Fibroblast of peridontal ligament (primary cell): ENCODE measurements at regions not wholly inside any gene's neighbourhood (a gene's known extent, or its start where the extent isn't known, plus 50 kb on each side); places are given as distances from the start of the nearest gene placed in this dataset.

Source experiments
- DNase-seq: peaks from one replicate; pipeline ENCODE4 v3.0.0-alpha.2; 2010; ENCODE audit errors: extremely low read depth

DNA sequence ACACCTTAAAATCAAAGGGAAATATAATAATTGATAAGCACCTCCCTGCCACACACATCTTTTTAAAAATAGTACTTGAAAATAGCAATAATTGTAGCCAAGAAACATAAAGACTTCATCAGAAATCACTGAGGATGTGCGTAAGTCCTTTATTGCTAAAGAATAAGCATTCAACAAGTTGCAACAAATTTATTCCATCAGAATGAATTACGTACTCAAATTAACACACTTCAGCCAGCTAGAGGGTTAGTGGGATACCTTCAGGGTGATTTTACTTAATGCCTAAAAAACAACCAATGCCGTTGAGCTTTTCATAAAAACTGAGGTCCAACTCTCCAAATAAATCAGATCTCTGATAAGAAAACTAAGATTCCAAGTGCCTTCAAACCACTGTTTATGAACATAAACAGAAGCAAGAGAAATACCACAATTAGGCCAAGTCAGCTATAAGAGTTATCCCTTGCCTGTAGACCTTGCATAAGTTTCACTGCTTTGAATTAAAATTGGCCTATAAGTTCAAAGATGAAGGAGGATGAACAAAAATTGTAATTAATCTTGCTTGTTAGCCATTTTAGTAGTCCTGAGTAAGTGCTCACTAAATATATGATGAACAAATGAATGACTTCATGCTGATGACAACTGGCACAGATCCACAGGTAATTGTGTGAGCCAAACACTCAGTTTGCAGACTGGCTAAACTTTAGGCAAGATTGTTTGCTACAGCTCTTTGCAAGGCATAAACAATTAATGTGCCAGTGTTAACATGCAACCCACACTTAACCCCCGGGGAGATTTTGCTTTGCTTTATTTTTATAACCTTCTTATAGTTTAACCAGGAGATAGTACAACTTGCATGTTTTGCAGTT, 375.1 kb upstream of the THBS1 start:
- DNase-seq = peak; percentile 64

DNA sequence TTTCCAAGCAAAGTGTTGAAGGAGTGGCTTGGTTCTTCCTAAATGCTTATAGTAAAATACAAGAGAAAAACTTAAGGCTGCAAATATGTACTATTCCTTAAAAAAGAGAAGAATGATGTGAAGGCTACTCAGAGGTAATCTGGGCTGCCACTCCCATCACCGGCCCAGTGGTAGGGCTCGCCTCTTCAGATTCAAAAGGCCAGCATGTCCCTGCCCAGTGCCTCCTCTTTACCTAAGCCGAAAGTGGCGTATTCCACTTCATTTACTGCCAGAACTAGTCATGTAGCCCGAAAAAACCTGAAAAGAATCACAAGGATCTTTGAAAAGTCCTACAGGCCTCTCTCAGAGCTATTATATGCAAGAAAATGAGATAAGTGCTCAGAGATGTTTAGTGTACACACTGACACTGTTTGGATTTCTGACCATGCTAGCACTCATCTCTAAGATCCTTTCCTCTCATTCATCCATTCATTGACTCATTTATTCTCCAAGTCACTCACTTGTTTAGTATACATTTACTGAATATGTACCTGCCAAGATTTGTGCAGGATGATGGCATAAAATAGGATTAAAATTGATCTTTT, 373.3 kb upstream of the THBS1 start:
- no peak for DNase-seq

DNA sequence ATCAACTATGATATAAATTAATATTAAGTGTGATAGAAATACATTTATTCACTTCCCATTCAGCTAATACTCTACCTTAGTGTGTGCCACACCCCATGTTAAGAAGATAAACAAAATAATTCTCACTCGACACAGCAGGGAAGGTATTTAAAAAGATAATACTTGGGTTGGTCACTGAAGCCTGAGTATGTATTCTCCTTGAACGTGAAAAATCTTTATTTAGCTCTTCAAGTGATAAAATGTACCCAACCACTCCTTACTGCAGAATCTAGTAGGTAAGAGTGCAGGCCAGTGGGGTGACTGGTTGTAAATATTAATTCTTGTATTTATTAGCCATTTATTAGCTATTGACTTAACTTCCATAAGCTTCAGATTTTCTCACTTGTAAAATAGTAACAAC, 372.7 kb upstream of the THBS1 start:
- DNase-seq = no peak

DNA sequence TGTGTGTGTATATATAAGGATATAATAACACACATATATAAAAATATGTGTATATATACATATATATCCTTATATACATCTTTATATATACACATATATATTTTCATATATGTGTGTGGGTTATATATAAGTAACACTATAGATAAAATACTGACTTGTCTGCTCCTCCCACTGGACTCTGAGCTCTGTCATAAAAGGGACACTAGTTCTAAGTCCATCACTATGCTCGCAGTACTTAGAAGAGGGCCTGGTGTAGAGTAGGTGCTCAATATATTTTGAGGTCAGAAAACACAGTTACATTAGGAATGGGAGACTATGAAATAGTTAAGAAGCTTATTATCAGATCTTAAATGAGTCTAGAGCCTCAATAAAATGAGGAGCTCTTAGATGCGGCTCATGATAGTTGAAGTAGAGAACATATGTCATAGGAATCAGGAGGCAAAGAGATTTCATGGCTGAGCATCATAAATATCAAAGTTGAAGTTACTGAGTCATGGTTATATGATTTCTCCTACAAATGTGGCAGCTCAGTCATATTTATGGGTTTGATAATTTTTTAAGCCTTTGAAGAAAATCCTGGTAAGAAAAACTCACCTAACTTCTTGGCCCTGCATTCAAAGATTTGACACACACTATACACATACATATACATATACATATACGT, 371.2 kb upstream of the THBS1 start:
- no peak for DNase-seq

DNA sequence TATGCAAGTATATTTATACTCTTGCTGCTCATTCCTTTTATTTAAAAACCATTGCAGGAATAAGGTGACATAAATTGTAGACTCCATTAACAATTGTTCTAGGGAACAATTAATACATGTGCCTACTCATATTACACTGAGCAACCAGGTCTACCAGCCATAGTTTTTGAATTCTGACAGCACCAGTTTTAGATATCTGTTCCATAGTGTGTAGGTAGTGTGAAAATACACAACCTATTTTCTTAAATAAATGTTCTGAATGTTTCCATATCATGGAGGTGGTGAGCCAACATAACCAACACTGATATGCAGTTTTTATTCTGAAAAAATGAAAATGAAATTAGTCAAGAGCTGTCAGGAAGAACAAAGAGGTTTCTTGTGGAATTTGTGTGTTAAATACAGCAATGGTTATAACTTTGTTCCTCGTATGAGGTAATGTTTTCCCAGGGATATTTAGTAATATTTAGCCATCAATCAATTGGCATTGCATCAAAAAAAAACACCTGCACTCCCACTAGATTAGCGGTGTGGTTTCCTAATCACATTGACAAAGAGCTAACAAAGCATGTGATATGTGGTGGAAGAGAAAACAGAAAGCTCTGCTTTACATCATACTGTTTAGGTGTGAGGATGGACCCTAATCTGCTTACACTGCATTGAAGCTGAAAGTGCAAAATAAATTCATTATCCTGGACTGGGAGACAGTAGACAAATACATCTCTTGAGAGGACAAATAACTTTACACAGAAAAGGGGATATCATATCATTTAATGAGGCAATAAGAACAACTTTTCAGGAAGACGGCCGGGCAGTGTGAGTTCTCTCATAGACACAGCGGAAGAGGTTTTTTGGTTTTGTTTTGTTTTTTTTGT, 369.5 kb upstream of the THBS1 start:
- DNase-seq = no peak

DNA sequence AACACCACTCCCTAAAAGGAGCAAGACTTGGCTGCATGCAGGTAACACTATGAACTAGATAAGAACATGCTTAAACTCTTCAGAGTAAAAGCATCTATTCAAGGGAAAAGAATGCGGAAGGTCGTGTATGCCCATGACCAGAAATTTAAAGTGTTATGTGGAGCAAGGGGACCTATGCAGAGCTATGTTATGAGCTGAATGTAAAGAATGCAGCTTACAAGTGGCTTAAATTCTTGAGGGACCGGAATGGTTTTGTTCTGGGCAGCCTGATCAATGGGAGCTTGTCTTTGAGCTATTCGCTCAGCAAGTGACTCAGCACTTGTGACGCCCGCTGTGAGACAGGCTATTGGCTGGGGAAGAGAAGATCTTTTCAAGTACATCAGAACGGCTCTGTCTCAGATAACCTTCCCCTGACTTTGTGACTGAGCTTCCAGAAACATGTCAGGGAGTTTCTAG, 367.5 kb upstream of the THBS1 start:
- DNase-seq = peak; percentile 94

DNA sequence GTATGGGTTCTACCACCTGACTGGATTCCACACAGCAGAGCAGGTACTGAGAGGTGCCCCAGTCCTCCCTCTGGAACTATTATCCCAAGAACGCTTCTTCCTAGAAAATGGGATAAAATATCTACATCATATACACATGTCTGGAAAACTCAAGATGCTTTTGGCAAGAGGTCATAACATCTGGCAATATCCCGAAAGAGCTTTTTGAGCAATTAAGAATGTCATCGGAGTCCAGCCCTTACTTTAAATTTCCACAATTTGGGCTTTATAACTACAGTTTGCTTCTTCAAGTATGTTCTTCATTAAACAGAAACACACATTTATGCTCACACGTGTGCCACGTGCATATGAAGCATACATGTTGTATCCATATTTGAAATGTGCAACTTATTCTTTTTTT, 365.9 kb upstream of the THBS1 start:
- peak; percentile 83 for DNase-seq

DNA sequence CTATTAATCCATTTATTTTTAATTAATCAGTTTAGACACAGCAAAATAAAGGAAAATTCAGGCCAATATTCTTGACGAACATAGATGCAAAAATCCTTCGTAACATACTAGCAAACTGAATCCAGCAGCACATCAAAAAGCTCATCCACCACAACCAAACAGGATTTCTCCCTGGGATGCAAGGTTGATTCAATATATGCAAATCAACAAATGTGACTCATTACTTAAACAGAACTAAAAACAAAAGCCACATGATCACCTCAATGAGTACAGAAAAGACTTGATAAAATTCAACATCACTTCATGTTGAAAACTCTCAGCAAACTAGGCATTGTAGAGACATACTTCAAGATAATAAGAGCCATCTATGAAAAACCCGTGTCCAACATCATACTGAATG, 364.1 kb upstream of the THBS1 start:
- no peak for DNase-seq

DNA sequence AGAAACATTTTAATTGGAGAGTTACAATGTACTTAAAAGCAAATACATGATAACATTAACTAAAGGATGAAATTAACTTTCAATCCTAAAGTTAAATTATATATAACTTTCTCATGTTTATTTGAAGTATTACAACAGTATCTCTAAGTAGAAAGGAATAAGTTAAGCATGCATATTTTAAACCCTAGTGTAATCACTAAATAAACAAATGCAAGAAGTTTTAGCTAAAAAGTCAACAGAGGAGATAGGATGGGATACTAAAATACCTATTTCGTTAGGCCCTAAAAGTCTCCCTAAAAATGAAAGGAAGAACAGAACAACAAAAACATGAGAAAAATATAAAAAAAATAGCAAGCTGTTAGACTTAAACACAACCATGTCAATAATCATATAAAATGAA, 361.3 kb upstream of the THBS1 start:
- DNase-seq = no peak

DNA sequence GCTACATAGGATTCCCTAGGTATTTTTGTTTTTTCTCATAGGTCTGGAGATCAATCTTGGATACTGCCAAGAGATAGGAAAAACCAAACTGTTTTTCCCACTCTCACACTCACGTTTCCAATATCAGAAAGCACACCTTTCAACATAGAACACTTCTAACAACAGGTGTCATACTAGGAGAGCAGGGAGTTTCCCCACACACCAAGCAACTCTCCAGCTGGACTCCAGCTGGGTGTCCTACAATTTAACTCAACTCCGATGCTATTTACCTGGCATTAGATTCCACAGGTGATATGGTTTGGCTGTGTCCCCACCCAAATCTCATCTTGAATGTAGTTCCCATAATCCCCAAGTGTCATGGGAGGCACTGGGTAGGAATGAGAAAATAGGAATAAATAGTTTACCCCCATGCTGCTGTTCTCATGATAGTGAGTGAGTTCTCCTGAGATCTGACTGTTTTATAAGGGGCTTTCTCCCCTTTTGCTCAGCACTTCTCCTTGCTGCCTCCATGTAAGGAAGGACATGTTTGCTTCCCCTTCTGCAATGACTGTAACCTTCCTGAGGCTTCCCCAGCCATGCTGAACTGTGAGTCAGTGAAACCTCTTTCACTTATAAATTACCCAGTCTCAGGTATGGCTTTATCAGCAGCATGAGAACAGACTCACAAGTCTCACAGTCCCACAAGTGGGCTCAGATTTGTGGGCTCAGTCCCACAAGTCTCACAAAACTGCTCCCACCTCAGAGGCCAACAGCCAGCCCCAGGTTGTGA, 354.5 kb upstream of the THBS1 start:
- DNase-seq = no peak

DNA sequence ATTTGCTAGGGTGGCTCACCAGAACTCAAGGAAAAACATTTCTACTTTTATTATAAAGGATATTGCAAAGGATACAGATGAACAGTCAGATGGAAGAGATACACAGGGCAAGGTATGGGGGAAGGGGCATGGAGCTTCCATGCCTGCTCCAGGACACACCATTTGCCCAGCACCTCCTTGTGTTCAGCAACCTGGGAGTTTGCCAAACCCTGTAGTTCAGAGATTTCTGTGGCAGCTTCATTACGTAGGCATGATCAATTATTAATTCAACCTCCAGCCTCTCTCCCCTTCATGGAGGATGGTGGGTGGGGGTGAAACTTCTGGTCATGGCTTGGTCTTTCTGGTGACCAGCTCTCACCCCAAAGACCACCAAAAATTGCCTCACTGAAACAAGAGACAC, 353.9 kb upstream of the THBS1 start:
- DNase-seq = no peak

DNA sequence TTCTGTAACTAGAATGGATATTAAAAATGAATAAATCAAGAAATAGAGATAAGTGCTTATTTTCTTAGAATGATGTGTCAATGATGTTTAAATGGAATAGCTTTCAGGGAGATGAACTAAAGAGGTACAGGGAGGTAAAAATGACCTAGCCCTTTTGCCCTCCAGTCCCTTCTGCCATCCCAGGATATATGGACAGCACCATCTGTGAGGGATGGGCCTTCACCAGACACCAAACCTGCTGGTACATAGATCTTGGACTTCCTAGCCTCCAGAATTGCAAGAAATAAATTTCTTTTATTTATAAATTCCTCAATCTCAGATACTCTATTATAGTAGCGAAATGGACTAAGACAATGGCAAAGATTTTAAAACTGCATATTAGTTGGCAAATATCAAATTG, 352.0 kb upstream of the THBS1 start:
- no peak for DNase-seq

DNA sequence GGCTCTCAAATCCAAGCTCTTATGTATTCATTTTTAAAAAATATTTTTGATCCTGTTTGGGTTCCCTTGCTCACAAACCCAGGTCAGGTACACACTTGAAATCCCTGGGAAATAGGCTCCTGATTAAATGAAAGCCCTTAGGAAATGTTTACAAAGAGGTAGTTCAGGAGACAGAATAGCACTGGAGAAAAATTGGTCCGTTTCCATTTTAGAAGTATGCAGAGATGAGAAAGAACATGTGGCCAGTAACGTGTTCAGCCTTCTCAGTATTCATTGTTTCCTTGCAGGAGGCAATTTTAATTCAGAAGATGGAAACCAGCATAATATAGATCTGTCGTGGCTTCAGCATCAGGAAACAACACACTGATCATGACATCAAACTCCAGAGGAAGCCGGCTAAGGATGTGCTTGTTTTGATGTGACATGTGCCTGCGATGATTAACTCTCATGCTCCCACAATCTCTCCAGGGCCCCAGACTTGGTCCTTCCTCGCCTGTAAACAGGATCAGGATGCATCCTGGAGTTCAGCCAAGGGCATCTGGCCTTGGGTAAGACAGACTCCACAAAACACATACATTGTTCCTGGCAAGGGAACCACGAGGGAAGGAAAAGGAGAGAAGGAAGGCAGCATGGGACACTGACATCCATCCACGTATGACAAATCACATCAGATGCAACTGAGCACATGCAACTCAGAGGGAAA, 350.5 kb upstream of the THBS1 start:
- DNase-seq = no peak

DNA sequence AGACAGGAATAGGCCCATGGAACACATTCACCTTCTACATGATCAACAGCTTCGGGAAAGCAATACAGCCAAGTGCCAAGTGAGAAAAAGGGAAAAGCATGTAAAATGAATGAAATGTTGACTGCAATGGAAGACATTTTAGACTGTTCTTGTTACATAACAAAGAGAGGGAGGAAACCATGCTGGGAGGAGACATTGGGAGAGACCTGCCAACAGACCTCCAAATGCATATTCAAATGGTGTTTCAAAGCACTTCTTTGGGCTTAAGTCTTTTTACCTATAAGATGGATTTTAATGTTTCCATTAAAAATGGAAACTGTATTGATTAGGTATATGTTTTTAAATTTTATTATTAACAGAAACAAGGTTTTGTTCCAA, 350.0 kb upstream of the THBS1 start:
- no peak for DNase-seq

DNA sequence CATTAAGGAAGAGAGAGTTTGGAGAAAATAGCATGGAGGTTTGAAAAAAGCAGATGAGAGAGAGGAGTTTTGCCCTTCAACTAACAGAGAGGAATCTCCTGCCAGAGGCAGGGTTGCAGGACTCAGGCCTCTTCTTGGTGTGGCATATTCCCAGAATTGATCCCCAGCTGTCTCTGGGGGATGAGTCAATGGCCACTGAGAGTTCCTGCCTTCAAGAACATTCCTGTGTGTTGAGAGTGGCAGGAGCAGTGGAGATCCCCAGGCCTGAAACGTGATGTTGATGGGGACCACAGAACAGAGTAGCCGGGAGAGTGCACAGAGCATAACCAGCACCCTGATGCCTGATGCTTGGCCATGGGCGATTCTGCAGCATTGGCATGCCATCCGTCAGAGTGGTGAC, 348.4 kb upstream of the THBS1 start:
- DNase-seq = peak; percentile 72

DNA sequence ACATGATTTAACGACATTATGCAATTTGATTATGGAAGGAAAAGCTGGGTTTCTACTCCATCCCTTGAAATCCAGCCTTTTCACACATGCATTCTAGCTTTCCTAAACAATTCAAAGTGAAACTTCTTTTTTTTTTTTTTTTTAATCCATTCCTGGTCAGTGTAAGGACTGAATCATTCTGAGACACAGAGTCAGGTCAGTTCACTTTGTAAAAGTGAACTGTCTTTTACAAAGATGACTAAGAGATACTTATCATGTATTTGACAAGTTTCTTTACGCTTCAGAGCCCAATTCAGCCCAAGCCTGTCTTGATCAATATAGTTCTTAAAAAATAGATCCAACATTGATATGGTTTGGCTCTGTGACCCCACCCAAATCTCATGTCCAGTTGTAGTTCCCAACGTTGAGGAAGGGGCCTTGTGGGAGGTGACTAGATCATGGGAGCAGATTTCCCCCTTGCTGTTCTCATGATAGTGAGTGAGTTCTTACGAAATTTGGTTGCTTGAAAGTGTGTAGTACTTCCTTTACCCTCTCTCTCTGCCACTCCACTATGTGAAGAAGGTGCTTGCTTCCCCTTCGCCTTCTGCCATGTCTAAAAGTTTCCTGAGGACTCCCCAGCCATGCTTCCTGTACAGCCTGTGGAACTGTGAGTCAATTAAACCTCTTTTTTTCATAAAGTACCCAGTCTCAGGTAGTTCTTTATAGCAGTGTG, 345.6 kb upstream of the THBS1 start:
- peak; percentile 58 for DNase-seq

DNA sequence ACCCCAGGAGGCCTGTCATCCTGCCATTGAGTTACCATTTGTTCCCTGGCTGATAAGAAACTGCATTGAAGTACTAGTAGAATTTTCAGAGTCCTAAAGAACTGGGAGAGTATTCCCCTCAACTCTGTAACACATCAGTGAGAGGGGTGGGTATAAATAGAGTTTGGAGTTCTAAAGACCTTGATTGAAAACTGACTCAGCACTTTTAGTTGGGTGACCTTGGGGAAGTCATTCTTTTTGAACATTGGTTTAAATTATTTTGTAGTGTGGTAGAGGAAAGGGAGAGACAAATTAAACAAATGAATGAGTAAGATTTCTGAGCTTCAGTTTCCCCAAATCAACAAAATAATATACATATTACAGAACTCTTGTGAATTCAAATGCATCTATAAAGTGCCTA, 344.5 kb upstream of the THBS1 start:
- no peak for DNase-seq

DNA sequence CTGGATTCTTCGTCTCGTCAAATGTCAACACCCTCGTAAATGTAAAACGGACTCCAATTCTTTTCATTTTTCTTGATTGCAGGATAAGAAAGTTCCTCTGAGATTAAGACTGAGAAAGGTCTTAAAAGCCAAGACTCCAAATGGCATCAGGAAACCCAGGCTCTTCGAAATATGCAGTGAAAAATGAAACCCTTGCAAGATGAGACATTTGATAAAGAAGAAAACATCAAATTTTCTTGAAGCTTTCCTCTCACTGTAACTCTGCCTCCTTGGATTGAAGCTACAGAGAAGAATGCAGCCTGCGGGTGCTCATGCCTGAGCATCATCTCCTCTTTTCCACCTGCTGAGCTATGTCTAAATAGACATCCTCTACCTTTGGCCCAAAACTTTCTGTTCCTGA, 342.4 kb upstream of the THBS1 start:
- no peak for DNase-seq

DNA sequence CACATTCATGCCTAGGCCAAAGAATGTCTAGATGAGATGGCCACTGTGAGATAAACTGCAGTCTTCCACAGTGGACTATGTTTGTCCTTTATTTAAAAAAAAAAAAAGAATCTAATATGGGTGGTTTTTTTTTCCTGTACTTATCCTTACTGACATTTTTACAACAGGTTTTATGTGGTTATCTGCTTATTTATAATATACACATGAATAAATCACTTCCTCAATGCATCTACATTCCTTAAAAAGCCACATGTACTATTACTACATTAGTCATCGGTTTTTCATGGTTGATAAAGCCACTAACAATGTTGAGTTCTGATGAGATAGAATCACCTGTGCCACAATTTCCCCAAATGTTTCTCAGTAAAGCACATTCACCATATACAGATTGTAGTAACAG, 341.3 kb upstream of the THBS1 start:
- peak; percentile 42 for DNase-seq

DNA sequence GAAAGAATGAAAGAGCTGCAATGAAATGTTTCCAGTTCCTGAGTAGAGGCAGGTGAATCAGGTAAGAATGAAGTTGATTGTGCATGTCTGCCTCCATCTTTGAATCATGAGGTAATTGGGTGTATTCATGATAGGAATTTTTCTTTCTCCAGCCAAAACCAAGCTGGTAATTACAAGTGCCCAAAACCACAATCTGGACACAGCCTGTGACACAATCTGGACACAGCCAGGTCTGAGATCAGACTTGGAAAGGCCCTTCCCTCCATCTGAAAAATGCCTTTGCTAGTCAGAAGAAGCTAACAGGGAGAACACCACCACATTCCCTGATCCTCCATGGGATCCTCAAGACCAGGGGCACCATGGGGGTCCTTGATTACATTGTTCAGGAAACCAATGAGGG, 338.5 kb upstream of the THBS1 start:
- DNase-seq = peak; percentile 93
